Ishikawa (cell line): ENCODE measurements at regions not wholly inside any gene's neighbourhood (a gene's known extent, or its start where the extent isn't known, plus 50 kb on each side); places are given as distances from the start of the nearest gene placed in this dataset.

Experiments used
- CREB1 ChIP-seq: IDR thresholded peaks from 2 replicates; pipeline ENCODE4 v1.6.1; 2012; ENCODE audit warnings: low read depth
- EGR1 ChIP-seq: IDR thresholded peaks from 2 replicates; pipeline ENCODE4 v1.6.1; 2012
- EP300 ChIP-seq: IDR thresholded peaks from 2 replicates; pipeline ENCODE4 v1.6.1; 2012; ENCODE audit warnings: borderline replicate concordance
- FOXM1 ChIP-seq: IDR thresholded peaks from 2 replicates; pipeline ENCODE4 v1.6.1; 2012; ENCODE audit warnings: low read depth, borderline replicate concordance
- TAF1 ChIP-seq: IDR thresholded peaks from 2 replicates; pipeline ENCODE4 v1.6.1; 2012; ENCODE audit warnings: low read depth, mild to moderate bottlenecking
- TCF12 ChIP-seq: IDR thresholded peaks from 2 replicates; pipeline ENCODE4 v1.6.1; 2012; ENCODE audit warnings: low read depth
- YY1 ChIP-seq: IDR thresholded peaks from 2 replicates; pipeline ENCODE4 v1.6.1; 2012; ENCODE audit warnings: low read depth
- ZBTB7A ChIP-seq: IDR thresholded peaks from 2 replicates; pipeline ENCODE4 v1.6.1; 2012; ENCODE audit warnings: low read depth
- TF ChIP-seq, protein P1 (sequence below): IDR thresholded peaks from 2 replicates; pipeline ENCODE4 v1.6.1; 2012; ENCODE audit warnings: low read depth, mild to moderate bottlenecking
- TF ChIP-seq, protein P2 (sequence below): IDR thresholded peaks from 2 replicates; pipeline ENCODE4 v1.6.1; 2012

DNA sequence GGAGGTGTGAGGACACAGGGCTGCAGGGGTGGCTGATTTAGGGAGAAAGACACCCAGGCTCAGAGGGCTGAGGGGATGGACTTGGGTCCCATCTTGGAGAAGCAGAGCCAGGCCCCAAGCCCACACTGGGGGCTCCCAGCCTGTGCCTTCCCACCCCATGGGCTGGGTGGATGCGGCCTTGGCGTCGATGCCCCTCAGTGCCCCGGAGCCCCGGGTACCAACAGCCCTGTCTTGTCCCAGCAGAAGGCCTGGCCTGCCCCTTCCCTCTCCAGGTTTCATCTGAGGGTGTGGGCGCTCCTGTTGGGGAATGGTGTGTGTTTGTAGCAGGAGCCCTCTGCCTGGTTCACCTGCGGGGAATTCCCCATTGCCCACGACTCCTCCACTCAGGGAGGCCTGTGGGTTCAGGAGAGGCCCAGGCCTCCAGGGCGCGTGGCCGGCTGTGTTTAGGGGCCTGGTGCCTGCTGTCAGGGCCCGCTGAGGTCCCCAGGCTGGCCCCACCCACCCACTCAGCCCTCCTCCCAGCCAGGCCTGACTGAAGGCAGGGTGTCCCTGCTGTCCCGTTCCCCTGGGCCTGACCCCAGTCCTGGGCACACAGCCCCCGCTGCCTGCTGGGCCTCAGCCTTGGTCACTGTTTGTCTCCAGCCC, 51.1 kb upstream of the BEGAIN start:
- TF ChIP-seq YY1 (no peak), ZBTB7A (no peak), EP300 (no peak), FOXM1 (no peak), EGR1 (no peak), TAF1 (no peak), CREB1 (no peak), TCF12 (no peak)
- TF ChIP-seq, protein P1, sequence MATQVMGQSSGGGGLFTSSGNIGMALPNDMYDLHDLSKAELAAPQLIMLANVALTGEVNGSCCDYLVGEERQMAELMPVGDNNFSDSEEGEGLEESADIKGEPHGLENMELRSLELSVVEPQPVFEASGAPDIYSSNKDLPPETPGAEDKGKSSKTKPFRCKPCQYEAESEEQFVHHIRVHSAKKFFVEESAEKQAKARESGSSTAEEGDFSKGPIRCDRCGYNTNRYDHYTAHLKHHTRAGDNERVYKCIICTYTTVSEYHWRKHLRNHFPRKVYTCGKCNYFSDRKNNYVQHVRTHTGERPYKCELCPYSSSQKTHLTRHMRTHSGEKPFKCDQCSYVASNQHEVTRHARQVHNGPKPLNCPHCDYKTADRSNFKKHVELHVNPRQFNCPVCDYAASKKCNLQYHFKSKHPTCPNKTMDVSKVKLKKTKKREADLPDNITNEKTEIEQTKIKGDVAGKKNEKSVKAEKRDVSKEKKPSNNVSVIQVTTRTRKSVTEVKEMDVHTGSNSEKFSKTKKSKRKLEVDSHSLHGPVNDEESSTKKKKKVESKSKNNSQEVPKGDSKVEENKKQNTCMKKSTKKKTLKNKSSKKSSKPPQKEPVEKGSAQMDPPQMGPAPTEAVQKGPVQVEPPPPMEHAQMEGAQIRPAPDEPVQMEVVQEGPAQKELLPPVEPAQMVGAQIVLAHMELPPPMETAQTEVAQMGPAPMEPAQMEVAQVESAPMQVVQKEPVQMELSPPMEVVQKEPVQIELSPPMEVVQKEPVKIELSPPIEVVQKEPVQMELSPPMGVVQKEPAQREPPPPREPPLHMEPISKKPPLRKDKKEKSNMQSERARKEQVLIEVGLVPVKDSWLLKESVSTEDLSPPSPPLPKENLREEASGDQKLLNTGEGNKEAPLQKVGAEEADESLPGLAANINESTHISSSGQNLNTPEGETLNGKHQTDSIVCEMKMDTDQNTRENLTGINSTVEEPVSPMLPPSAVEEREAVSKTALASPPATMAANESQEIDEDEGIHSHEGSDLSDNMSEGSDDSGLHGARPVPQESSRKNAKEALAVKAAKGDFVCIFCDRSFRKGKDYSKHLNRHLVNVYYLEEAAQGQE = no peak
- TF ChIP-seq, protein P2, sequence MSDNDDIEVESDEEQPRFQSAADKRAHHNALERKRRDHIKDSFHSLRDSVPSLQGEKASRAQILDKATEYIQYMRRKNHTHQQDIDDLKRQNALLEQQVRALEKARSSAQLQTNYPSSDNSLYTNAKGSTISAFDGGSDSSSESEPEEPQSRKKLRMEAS = no peak
